GM12892 (cell line): ENCODE measurements at regions not wholly inside any gene's neighbourhood (a gene's known extent, or its start where the extent isn't known, plus 50 kb on each side); places are given as distances from the start of the nearest gene placed in this dataset.

Source experiments
- POLR2A ChIP-seq: IDR thresholded peaks from 2 replicates; pipeline ENCODE4 v1.6.1; 2011; ENCODE audit warnings: low read depth, low read length, control low read depth
- POLR2AphosphoS5 ChIP-seq: IDR thresholded peaks from 2 replicates; pipeline ENCODE4 v1.6.1; 2011; ENCODE audit warnings: low read depth, low read length, control low read depth

GRCh38 chr7:92939666-92940360 is 103.4 kb upstream of the CDK6 start:
- TF ChIP-seq POLR2A: no peak
- no peak for TF ChIP-seq POLR2AphosphoS5
